ENCODE measurements at regions not wholly inside any gene's neighbourhood (a gene's known extent, or its start where the extent isn't known, plus 50 kb on each side); places are given as distances from the start of the nearest gene placed in this dataset.

- no peak overlapping the region for H3K4me3 Mint-ChIP-seq
- H3K9me3 Mint-ChIP-seq = peaks cover 0 to 6% (median 0%) of the 10 kb centered on the region in 7 donors
- H3K9me3 ChIP-seq (replicated peaks in 1 of 2; ENCODE audit: control insufficient read depth in 1 of 2, insufficient read depth in 1 of 2, low read length in 2 of 2) = no peaks in the 10 kb centered on the region
- H3K27me3 ChIP-seq (ENCODE audit: control insufficient read depth in 2 of 2, insufficient read depth in 2 of 2, low read length in 2 of 2) = no peaks in the 10 kb centered on the region
- H3K36me3 ChIP-seq (replicated peaks in 1 of 2; ENCODE audit: control insufficient read depth in 1 of 2, insufficient read depth in 2 of 2, low read length in 2 of 2) = no peaks in the 10 kb centered on the region
- no peak overlapping the region for H3K27ac Mint-ChIP-seq
- no peak overlapping the region for H3K9ac ChIP-seq (ENCODE audit: insufficient read depth, low read length, poor library complexity, severe bottlenecking)
- TF ChIP-seq CTCF (IDR thresholded peaks at IDR 0.05) = no peak
- H3K4me1 ChIP-seq (ENCODE audit: control insufficient read depth in 1 of 2, insufficient read depth in 2 of 2, low read length in 2 of 2) = no peaks in the 10 kb centered on the region
- no peak overlapping the region for H2AFZ ChIP-seq (ENCODE audit: insufficient read depth, low read depth, low read length, poor library complexity, severe bottlenecking)
- intact Hi-C loops (cut with micrococcal nuclease) = no loop called here
- H3K79me2 ChIP-seq (ENCODE audit: insufficient read depth, low read length) = no peaks in the 10 kb centered on the region
- no peak overlapping the region for H3K27ac ChIP-seq (ENCODE audit: low read depth in 1 of 2, low read length in 2 of 2)
- no peaks in the 10 kb centered on the region for H3K36me3 Mint-ChIP-seq
- DNase-seq = no peak
- WGBS (ENCODE audit: insufficient coverage) = 100% methylated on average over 2 of the region's 3 CpGs
- no peak overlapping the region for H3K4me2 ChIP-seq (replicated peaks; ENCODE audit: extremely low read depth, low read length, poor library complexity, severe bottlenecking)
- H3K4me3 ChIP-seq (replicated peaks in 1 of 3; ENCODE audit: low read depth in 2 of 3, low read length in 3 of 3) = no peak overlapping the region
- H3K4me1 Mint-ChIP-seq = no peaks in the 10 kb centered on the region
- H3K27me3 Mint-ChIP-seq (ENCODE audit: low read depth in 3 of 3) = no peaks in the 10 kb centered on the region
- H4K20me1 ChIP-seq (ENCODE audit: insufficient read depth, low read length) = no peaks in the 10 kb centered on the region
These were observed 383.5 kb downstream of the FRK start for GRCh38 chr6:115677198-115677597.

- H3K27me3 Mint-ChIP-seq (ENCODE audit: low read depth in 3 of 3) = no peaks in the 10 kb centered on the region
- H3K36me3 ChIP-seq (replicated peaks in 1 of 2; ENCODE audit: control insufficient read depth in 1 of 2, insufficient read depth in 2 of 2, low read length in 2 of 2) = no peaks in the 10 kb centered on the region
- no peak overlapping the region for H3K4me3 ChIP-seq (replicated peaks in 1 of 3; ENCODE audit: low read depth in 2 of 3, low read length in 3 of 3)
- H3K9me3 ChIP-seq (replicated peaks in 1 of 2; ENCODE audit: control insufficient read depth in 1 of 2, insufficient read depth in 1 of 2, low read length in 2 of 2) = no peaks in the 10 kb centered on the region
- no peak for DNase-seq
- no peak overlapping the region for H3K9ac ChIP-seq (ENCODE audit: insufficient read depth, low read length, poor library complexity, severe bottlenecking)
- H3K9me3 Mint-ChIP-seq = peaks cover 0 to 6% (median 0%) of the 10 kb centered on the region in 7 donors
- no peaks in the 10 kb centered on the region for H3K4me1 ChIP-seq (ENCODE audit: control insufficient read depth in 1 of 2, insufficient read depth in 2 of 2, low read length in 2 of 2)
- H2AFZ ChIP-seq (ENCODE audit: insufficient read depth, low read depth, low read length, poor library complexity, severe bottlenecking) = no peak overlapping the region
- no peaks in the 10 kb centered on the region for H3K36me3 Mint-ChIP-seq
- H4K20me1 ChIP-seq (ENCODE audit: insufficient read depth, low read length) = no peaks in the 10 kb centered on the region
- no peak overlapping the region for H3K27ac ChIP-seq (ENCODE audit: low read depth in 1 of 2, low read length in 2 of 2)
- TF ChIP-seq CTCF (IDR thresholded peaks at IDR 0.05) = no peak
- H3K4me2 ChIP-seq (replicated peaks; ENCODE audit: extremely low read depth, low read length, poor library complexity, severe bottlenecking) = no peak overlapping the region
- no peak overlapping the region for H3K27ac Mint-ChIP-seq
- H3K79me2 ChIP-seq (ENCODE audit: insufficient read depth, low read length) = no peaks in the 10 kb centered on the region
- WGBS (ENCODE audit: insufficient coverage) = no CpG with 5 or more reads among the region's 1 CpG
- no peak overlapping the region for H3K4me3 Mint-ChIP-seq
- intact Hi-C loops (cut with micrococcal nuclease) = no loop called here
- H3K4me1 Mint-ChIP-seq = no peaks in the 10 kb centered on the region
- no peaks in the 10 kb centered on the region for H3K27me3 ChIP-seq (ENCODE audit: control insufficient read depth in 2 of 2, insufficient read depth in 2 of 2, low read length in 2 of 2)
These were observed 385.2 kb downstream of the FRK start for GRCh38 chr6:115675443-115675842.
